ENCODE measurements at regions not wholly inside any gene's neighbourhood (a gene's known extent, or its start where the extent isn't known, plus 50 kb on each side); places are given as distances from the start of the nearest gene placed in this dataset.
"Not testable (repeated sequence)": the region's sequence is repeated elsewhere in the genome, so short reads cannot be mapped to it uniquely, and the experiment has no call there.

DNA sequence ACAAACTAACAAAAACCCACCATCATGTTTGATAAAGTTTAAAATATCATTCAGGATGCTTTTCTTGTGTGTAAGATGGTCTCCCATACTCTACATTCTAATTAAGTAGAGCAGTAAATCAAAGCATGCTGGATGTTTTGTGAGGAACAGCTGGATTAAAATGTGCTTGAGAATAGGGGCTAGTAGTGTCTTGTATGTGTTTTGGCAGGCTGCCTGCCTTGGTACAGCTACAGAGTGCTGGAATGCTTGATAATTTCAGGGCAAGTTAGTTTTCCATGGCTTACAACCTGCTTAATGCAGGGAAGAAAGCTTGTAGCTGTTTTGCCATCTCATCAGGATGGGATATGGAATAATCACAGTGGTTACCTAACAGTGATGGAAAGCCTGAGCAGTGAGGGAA, 636.6 kb upstream of the MMS22L start:
- no peak for DNase-seq

DNA sequence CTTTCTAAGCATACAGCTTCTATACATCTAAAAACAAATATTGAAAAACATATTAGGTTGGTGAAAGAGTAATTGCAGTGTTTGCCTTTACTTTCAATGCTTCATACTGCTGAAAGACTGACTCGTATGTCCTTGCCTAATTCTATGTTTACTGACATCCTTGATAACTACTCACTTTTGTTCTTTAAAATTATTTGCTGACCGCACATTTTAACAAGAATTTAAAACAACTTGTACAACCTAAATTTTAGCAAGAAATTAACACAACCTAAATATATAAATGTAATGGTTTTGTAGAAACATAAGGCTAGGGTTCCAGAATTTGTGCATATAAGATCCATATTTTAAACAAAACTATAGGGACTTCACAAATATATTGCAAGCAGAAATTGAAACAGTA, 640.2 kb upstream of the MMS22L start:
- DNase-seq, result no peak

DNA sequence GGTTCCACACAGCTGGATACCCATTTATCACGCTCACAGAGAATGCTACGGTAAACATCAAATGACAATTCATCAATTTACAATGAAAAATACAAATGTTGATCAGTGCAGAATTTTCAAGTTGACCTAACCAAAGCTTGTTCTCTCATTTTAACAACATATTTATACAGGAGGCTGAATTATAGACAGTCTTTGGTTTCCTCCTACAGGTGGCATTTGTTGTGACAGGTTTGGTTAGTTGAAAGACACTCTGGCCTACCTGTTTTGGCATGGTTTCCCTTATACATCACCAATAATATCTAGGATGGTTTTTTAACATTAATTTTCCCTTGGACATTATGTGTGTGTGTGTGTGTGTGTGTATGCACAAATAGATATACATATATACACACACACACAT, 642.5 kb upstream of the MMS22L start:
- DNase-seq, result no peak

DNA sequence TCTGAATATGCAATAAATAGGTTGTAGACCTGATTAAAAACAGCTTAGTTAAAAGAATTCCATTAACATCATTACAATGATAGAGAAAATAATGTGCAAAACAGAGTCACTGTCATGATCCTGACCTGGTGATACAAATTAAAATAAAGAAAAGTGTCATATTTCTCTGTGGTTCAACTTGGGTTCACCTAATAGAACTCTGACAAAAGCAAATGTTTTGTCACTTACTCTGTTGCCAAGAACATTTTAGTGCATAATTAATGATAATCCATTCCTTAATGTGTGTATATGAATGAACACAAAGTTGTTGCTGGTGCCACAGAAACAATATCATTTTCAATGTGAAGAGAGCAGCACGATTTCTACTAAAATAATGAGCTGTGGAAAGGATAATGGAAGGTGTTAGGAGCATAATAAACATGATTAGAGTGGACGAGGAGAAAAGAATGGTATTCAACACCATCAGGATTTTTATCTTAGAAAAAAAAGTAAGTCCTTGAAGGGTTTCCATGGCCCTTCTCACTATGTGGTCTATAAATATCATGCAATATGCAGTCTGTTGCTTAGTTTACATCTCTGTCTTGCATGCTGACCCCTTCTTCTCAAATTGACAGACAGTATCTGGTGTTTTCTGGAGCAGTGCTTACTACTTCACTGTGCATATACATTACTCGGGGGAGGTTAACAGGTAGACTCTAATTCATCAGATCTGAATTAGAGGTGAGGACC, 656.6 kb upstream of the MMS22L start:
- no peak for DNase-seq

DNA sequence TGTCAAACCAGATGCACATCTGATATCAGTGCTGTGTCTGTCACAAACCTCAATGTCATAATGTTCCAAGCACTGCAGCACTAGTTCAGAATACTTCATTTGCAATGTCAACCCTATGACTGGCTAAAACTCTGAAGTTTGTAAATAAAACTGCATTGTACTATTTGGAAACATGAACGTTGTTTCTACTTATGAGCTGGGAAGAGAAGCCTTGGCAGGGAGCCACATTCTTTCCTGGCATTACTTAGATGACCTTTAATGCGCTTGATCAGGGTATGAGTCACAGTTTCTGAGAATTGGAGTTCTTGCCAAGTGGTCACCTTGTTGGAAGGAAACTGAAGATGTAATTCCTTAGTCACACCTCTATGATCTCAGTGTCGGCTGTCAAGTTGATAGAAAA, 664.8 kb upstream of the MMS22L start:
- no peak for DNase-seq

DNA sequence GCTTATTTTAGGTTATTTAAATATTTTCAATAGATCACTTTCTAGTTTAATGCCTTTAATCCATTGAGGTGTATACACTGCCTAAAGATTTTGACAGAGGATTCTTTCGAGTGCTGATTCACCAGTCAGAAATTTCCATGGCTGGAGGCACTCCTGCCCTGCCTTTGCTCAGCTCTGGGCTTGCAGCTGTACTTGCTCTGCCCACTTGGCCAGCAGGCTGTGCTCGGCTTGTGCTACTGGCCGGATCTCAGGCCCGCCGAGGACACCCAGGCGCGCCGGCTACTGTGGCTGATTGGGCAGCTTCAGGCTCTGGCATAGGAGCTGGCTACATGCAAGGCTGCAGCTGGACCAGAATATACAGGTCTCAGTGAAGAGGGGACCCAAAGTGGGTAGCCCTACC, 675.1 kb upstream of the MMS22L start:
- no peak for DNase-seq

DNA sequence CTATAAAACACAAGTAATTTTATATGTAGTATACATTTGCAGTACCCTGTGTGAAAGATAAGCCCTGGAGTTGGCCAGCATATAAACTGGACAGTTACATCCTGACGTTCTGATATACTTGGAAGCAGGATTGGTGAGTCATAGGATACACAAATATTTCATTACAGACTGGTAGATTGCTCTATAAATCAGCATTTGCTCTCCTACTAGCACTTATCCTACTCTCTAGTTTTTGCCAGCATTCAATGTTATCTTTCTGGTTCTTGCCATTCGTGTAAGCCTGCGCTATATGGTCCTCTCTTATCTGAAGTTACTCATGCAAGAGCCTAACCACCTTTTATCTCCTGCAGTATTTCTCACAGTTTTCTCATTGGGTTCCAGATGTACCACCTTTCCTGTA, 680.2 kb upstream of the MMS22L start:
- DNase-seq, result no peak

DNA sequence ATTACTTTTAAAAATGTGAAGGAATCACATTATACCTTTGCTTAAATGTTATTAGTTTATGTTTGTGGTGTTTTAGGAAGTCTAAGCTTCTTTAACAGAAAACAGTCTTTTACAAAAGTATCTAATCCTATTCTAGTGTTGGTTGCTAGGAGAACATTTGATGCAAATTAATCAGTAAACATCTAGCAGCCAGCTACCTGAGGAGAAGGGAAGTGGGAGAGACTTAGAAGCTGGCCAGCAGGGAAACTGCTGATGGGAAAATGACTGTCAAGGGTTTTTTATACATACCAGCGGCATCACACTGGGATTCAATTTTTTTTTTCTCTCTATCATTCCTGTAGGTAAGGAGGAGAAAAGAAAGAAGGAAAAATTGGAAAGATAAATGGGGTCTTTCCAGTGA, 686.0 kb upstream of the MMS22L start:
- no peak for DNase-seq

DNA sequence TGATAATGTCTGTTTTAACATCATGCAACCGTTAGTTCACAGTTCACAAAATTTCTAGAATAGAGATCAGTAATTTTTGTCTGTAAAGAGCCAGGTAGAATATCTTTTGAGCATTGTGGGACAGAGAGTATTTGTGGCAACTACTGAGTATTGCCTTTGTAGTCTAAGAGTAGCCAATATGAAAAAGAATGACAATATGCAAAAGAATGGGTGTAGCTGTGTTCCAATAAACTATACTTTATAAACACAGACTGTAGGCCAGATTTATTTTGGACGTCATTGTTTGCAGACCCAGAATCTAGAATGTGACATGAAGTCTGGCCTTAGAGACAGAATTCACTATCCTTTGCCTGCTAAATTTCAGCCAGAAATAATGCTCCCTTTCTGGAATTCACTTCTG, 694.1 kb upstream of the MMS22L start:
- DNase-seq, result no peak

DNA sequence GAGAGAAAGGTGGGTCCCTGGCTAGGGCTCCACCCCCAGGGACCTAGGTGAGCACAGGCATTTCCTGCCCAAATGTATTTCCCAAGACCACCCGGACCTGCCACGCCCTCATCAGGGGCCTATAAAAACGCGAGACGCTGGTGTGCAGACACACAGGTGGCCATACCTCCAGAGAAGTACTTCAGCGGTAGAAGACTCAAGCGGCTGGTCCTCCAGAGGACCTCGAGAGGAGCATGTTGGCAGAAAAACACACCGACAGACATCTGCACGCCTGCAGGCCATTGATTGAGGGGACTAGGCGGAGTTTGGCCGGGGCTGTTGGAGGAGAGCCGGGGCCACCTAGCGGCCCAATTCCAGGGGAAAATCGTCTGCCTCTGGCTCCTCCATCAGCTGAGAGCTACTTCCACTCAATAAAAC, 695.8 kb upstream of the MMS22L start:
- no peak for DNase-seq

DNA sequence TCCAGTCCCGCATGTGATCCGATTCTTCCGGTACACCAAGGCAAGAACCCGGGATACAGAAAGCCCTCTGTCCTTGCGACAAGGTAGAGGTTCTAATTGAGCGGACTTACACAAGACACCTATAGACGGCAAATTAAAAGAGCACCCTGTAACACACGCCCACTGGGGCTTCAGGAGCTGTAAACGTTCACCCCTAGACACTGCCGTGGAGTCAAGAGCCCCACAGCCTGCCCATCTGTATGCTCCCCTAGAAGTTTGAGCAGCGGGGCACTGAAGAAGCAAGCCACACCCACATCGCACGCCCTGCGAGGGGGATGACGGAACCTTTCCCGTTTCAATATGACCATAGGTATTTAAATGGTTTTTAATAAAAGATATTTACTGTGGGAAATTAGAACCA, 696.3 kb upstream of the MMS22L start:
- not testable (repeated sequence) for DNase-seq

DNA sequence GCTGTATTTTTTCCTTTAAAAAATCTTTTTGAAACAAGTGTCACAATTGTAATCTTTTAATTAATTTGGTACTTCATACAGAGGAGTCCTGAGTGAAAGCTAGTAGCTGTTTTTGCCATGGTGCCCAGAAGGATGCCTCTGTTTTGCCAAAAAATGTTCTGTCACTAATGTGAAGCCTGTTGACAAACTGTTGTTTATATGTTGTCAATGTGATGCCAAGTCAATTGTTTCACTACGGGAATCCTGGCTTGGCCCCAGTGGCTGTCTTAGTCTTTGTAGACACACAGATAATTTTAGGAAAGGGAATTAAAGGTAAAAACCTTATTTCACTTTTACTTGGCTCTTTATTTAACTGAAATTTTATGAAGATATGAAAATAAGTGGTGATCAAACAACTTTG, 706.4 kb upstream of the MMS22L start:
- DNase-seq, result no peak

DNA sequence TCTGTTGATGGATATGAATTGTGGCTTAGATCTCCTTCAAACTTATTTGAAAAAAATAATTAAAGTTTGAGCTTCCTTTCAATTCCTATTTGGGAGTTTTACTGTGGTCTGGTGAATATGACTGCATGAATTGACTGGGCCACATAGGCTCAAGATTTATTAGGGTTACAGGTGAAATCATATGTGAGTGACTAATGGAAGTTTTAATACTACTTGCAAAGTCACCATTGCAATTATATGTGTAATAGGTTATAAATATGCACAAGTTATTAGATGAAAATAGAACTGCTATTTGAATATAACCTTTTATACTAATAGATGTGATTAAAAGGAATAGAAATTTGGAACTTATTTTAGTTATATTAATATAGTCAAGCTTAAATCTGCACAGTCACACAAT, 712.1 kb upstream of the MMS22L start:
- no peak for DNase-seq

DNA sequence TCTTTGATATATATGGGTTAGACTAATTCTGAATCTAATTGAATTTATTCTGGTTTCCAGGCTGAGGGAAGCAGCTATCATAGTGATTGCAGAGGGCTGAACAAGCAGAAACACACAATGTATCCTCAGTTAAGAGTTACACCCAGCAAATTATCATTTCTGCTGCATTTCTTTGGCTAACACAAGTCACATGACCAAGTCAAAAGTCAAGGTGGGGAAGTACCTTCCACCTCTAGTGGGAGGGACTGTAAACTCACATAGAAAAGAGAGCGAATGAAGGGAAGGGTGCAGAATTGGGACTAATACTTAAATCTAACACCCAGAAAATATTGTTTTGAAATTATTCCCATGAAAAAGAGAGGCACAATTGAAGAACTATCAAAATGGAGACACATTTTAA, 719.7 kb upstream of the MMS22L start:
- no peak for DNase-seq

DNA sequence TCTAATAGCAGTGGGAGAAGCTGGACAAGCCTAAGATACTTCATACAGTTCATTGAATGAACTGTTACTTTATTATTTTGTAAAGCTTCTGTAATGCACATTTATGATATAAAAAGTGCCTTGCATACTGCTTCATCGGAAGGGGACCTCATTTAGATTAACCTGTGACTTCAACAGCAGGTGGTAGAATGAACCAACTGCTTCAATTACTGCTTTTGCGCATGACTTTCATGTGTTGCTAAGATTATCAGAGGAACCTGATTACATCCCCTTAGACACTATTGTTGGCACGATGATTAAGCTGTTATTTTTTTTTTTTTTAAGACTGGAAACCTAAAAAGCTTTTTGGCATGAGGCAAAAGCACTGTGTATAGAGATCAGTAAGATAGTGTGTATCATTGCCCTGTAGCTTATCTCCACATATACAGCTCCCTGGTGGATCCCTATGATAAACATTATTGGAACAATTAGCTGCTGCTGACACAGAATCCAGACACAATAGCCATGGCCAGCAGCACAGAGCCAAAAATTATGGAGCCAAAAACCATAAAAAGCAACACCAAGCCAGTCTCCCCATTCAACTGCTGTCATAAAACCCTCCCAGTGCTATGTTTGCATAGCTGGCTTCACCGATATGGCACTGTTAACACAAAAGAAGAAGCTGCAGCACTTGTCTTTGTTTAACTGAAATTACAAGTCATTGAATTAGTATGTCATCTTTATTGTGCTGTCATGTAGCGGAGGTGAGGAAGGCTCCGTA, 731.6 kb upstream of the MMS22L start:
- no peak for DNase-seq

DNA sequence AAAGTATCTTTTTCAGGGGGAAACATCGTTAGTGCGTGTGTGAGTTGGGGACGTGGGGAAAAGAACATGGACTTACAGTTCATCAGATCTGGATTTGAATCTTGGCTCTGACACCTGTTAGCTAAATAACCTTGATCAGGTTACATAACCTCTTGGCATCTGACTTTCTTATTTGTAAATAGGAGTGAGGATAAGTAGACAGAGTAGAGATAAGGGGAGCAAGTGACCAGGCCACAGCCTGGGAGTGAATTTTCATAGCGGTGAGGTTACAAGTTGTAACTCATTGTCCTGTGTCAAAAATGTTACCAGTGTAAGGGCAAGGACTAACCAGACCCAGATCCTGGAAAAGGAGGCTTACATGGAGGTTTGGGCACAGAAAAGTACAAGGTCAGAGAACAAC, 733.5 kb upstream of the MMS22L start:
- no peak for DNase-seq

DNA sequence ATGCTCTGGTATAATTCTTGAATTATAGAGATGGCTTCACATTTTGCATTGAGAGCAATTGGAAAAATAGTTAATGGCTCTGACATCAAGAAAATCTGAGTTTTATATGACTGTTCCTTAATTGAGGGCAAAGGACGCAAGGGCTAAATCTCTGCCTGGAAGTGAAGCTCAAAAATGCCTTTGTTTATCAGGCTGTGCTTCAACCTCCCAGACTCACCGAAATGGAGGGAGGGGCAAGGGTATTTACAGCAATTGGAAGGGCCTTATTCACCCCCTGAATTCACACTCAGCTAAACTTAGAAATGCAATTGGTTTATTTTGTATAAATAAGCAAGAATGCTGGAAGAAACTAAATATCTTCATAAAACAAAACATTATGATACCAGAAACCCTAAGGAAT, 737.2 kb upstream of the MMS22L start:
- DNase-seq, result no peak

DNA sequence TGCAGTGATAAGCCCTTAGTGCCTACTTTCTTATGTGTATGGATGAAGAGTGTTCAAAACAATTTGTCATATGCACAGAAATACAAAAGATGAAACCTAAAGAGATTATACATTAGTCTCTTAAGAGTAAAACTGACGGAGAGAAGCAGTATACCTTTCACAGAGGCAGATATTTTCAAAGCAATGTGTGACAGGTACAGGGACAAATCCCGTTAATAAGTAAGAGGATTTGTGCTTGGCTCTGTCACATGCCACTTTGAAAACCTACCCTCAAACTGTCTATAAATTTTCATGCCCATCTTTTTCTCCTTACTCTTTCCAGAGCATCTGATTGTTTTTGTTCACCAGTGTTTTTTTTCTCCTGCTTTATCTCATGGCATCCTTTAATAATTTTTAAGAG, 741.3 kb upstream of the MMS22L start:
- DNase-seq, result no peak

DNA sequence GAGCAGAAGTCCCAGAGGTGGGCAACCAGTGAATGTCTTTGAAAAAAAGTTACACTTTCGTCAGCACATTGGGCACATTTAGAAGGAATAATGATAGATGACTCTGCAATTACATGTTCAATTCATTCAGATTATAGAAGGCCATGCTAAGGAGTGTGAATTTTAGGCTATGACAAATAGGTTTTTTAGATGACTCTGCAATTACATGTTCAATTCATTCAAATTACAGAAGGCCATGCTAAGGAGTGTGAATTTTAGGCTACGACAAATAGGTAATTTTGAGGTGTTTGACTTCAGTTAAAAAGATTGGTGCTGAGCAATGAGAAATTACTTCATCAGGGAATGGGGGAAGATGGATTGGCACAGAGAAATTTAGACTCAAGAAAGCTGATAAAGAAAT, 744.9 kb upstream of the MMS22L start:
- no peak for DNase-seq

DNA sequence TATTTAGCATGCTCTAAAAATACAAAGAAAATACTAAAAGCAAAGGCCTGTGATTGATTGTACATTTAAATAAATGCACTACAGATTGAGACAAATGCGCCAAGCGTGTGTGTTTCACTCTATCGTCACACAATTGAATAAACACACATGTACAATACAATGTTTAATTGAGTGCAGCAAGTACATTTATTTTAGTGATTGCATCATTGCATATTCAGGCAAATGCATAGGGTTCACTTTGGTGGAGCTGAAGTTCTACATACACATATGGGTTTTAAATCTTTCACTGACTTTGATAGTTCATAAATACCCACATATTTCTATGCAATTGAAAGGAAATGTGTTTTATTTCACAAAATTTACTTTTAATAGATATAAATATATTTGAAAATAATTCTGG, 750.6 kb upstream of the MMS22L start:
- DNase-seq, result no peak

DNA sequence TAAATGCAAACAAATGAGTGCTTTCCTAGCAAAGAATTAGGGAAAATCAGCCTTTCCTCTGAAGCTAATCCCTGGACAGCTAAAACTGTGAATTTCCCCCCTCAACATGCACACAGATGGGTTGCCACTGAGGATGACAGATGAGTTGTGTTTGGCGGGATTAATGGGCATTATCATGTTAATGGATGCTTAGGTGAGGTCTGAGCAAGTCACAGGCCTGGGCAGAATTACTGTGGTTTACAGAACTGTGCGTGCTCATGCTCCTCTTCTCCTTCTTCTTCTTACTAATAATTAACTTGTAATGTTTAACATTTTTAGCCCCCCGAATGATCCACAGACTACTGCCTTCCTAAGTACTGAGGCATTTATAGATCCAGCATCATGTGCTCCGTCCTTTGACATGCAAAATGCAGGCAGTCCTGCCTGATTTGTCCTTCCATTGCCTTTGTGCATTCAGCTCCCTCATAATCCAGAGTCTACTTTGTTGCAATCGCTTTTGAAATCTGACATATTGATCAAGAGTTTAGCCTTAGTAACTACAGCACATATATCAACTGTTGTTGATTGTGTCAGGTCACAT, 753.4 kb upstream of the MMS22L start:
- no peak for DNase-seq

DNA sequence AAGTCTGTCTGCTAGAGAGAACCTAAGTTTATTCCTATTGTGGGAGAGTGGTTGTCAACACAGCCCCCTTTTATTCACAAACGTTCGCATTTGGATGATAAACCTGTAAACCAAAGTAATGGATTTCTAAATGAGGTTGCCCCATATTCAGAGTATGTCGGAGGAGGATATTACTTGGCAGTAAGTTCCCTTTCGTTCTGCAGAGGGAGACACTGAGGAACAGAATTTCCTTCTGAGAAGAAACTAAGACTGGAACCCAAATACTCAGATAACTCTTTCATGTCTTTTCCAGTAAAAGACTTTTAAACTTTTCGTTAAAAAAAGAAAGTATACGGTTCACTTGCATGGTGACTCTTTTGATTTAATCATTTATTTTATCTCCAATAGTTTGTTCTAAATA, 754.6 kb upstream of the MMS22L start:
- DNase-seq, result no peak

DNA sequence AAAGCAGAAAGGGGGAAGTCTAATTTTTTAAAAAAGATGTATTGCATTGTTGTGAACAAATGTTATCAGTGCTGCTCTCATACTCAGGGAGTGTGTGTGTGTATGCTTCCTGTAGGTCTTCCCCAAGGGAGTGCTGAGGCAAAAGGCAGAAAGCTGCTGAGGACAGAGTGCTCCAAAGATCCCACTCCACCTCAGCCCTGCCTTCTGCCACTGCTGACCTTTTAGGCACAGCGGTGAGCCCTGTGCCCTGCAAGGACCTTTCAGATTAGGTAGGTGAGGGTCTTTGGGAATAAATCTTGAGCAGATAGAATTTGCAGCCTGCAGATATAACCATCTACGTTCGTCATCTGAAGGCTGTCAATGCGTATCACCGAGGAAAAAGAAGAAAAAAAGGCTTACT, 756.4 kb upstream of the MMS22L start:
- DNase-seq, result no peak

DNA sequence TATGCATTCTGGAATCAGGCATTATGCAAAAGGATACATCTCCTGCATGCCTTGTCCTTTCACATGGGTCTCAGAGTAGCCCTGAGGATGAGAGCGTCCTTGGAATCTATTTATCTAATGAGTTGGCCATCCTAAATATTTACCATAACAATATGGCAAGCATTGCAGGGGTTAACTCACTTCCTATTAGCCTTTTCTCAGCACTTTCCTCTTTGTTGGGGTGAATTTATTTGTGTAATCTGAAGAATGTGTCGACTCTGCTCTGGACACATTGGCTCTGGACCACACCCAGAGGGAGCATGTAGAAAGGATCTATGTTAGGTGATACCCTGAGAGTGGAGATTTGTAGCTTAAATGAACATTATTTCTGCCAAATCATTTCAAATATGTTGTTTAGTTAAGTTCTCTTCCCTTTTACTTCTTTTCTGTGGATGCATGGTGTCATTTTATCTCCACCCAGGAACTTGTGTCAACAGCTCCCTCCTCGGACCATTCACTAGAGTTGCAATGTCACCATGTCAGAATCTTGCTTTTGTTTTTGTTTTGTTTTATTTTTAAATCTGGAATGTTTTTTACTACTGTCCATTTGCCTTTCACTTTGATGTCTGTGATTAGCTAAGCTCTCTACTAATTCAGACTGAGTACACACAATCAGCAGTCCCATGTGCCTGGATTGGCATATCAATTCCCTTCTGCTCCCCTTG, 757.0 kb upstream of the MMS22L start:
- DNase-seq, result no peak
